ENCODE measurements at regions not wholly inside any gene's neighbourhood (a gene's known extent, or its start where the extent isn't known, plus 50 kb on each side); places are given as distances from the start of the nearest gene placed in this dataset.

- H3K4me3 ChIP-seq (ENCODE audit: low read depth, low read length) = no peak overlapping the region
- TF ChIP-seq MAX (IDR thresholded peaks at IDR 0.05; ENCODE audit: low read depth, low read length) (no peak), MYC (IDR thresholded peaks at IDR 0.05; ENCODE audit: low read depth, low read length) (no peak), CTCF (IDR thresholded peaks at IDR 0.05; ENCODE audit: low read depth, low read length) (no peak), POLR2A (IDR thresholded peaks at IDR 0.05; ENCODE audit: extremely low read depth, insufficient read length) (no peak)
- no peak for DNase-seq (ENCODE audit: low read depth)
These were observed 70.0 kb upstream of the KLF4 start for GRCh38 chr9:107559494-107560086.

GRCh38 chr9:107557236-107557990, 67.8 kb upstream of the KLF4 start:
- no peak for DNase-seq (ENCODE audit: low read depth)
- no peak overlapping the region for H3K4me3 ChIP-seq (ENCODE audit: low read depth, low read length)
- TF ChIP-seq MAX (IDR thresholded peaks at IDR 0.05; ENCODE audit: low read depth, low read length) = no peak

GRCh38 chr9:107554636-107555035, 65.1 kb upstream of the KLF4 start:
- no peak overlapping the region for H3K4me3 ChIP-seq (ENCODE audit: low read depth, low read length)
- TF ChIP-seq POLR2A (IDR thresholded peaks at IDR 0.05; ENCODE audit: extremely low read depth, insufficient read length) (no peak), CTCF (IDR thresholded peaks at IDR 0.05; ENCODE audit: low read depth, low read length) (no peak), MAX (IDR thresholded peaks at IDR 0.05; ENCODE audit: low read depth, low read length) (no peak), MYC (IDR thresholded peaks at IDR 0.05; ENCODE audit: low read depth, low read length) (no peak)

GRCh38 chr9:107548298-107549142, 59.0 kb upstream of the KLF4 start:
- peak; percentile 79 for DNase-seq (ENCODE audit: low read depth)
- H3K4me3 ChIP-seq (ENCODE audit: low read depth, low read length) = no peak overlapping the region
- TF ChIP-seq POLR2A (IDR thresholded peaks at IDR 0.05; ENCODE audit: extremely low read depth, insufficient read length) = no peak
- TF ChIP-seq MYC (IDR thresholded peaks at IDR 0.05; ENCODE audit: low read depth, low read length) = no peak
- TF ChIP-seq MAX (IDR thresholded peaks at IDR 0.05; ENCODE audit: low read depth, low read length) = no peak
- TF ChIP-seq CTCF (IDR thresholded peaks at IDR 0.05; ENCODE audit: low read depth, low read length) = no peak

More at GRCh38 chr9:107554636-107555035, 65.1 kb upstream of the KLF4 start:
- no peak for DNase-seq (ENCODE audit: low read depth)

GRCh38 chr9:107547772-107548297, 58.3 kb upstream of the KLF4 start:
- DNase-seq (ENCODE audit: low read depth) = no peak
- TF ChIP-seq MAX (IDR thresholded peaks at IDR 0.05; ENCODE audit: low read depth, low read length) (no peak), POLR2A (IDR thresholded peaks at IDR 0.05; ENCODE audit: extremely low read depth, insufficient read length) (no peak), MYC (IDR thresholded peaks at IDR 0.05; ENCODE audit: low read depth, low read length) (no peak), CTCF (IDR thresholded peaks at IDR 0.05; ENCODE audit: low read depth, low read length) (no peak)
- no peak overlapping the region for H3K4me3 ChIP-seq (ENCODE audit: low read depth, low read length)
